ENCODE measurements at regions not wholly inside any gene's neighbourhood (a gene's known extent, or its start where the extent isn't known, plus 50 kb on each side); places are given as distances from the start of the nearest gene placed in this dataset.

DNA sequence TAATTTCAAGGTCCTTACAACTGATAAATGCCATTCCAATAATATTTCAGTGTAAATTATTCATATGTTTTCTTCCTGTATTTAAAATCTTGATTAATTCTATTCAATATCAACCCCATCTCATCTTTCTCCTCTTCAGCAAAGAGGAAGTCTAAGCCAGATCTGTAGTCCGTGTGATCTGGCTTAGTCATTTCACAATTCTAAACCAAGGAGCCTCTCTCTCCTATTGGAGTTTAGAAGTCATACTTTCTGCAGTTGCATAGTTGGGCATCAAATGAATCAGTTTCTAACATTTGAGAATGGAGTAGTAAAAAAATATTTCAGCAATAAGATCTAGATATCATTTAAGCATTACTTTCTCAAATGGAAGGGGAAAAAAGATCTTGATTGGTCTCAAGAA is 354.9 kb downstream of the JRKL start:
- no peak for TF ChIP-seq RFX5 (IDR thresholded peaks at IDR 0.05; ENCODE audit: low read depth, low read length)
- TF ChIP-seq USF1 (CRISPR knock-in tag; IDR thresholded peaks at IDR 0.05): no peak
- TF ChIP-seq NR4A1 (CRISPR knock-in tag; IDR thresholded peaks at IDR 0.05): no peak
- no peak for TF ChIP-seq NR4A1 (tag; IDR thresholded peaks at IDR 0.05)
- no peak for TF ChIP-seq SAP30 (IDR thresholded peaks at IDR 0.05; ENCODE audit: borderline replicate concordance, insufficient read depth, low read depth, low read length, poor library complexity, severe bottlenecking)
- no peak for TF ChIP-seq POLR2AphosphoS5 (IDR thresholded peaks at IDR 0.05; ENCODE audit: control insufficient read depth, insufficient read depth, low read depth, low read length)
- no peak for TF ChIP-seq YY1 (IDR thresholded peaks at IDR 0.05; ENCODE audit: borderline replicate concordance in 1 of 3, control insufficient read depth in 1 of 3, extremely low read depth in 1 of 3, insufficient read depth in 3 of 3, insufficient read length in 1 of 3, insufficient replicate concordance in 2 of 3, low read depth in 1 of 3, low read length in 2 of 3)
- no peak for TF ChIP-seq NFIC (IDR thresholded peaks at IDR 0.05)
- no peak for TF ChIP-seq FOXK1 (CRISPR knock-in tag; IDR thresholded peaks at IDR 0.05; ENCODE audit: borderline replicate concordance)
- no peak for TF ChIP-seq CTCF (IDR thresholded peaks at IDR 0.05 in 2 of 3, conservative IDR thresholded peaks at IDR 0.05 in 1 of 3; ENCODE audit: insufficient read depth in 2 of 3, low read depth in 1 of 3, low read length in 3 of 3)

Data from K562 (cell line).